PC-3 (cell line): ENCODE measurements at regions not wholly inside any gene's neighbourhood (a gene's known extent, or its start where the extent isn't known, plus 50 kb on each side); places are given as distances from the start of the nearest gene placed in this dataset.

Experiments
- ATAC-seq: fragments of 200-7000 bp; cut with Tn5 transposase; 2 replicates; pipeline ENCODE4 v1.9.1; 2020; ENCODE audit warnings: mild to moderate bottlenecking, moderate library complexity
- BruUV-seq: library from RNA; stranded (reverse); fragments of 400-500 nt; replicated peaks from 2 replicates; lab custom pipeline; 2021; lab: Mats Ljungman, UMichigan
- CTCF ChIA-PET: fragments of 300-600 bp; sonication (Branson Sonifier 250); formaldehyde crosslinking; loops from one replicate; lab custom pipeline; 2022; ENCODE audit warnings: antibody characterized with exemption; lab: Charles Lee
- POLR2A ChIA-PET: fragments of 300-600 bp; sonication (Branson Sonifier 250); formaldehyde crosslinking; loops from one replicate; lab custom pipeline; 2022; ENCODE audit warnings: antibody characterized with exemption; ENCODE audit not compliant: unreplicated experiment; lab: Charles Lee
- DNase-seq: peaks from one replicate; pipeline ENCODE4 v3.0.0-alpha.2; 2015
- H2AFZ ChIP-seq: fragments of 300-600 bp; sonication (generic); 2 replicates; pipeline ENCODE4 v1.6.0; 2016; ENCODE audit warnings: antibody characterized with exemption, low read length
- H3F3A ChIP-seq: fragments of 300-600 bp; sonication (generic); one replicate; pipeline ENCODE4 v1.6.0; 2017; ENCODE audit warnings: antibody characterized with exemption, low read length, control low read depth, mild to moderate bottlenecking; ENCODE audit not compliant: unreplicated experiment
- H3K27ac ChIP-seq: fragments of 300-600 bp; sonication (generic); 2 replicates; pipeline ENCODE4 v1.5.1; 2016; ENCODE audit warnings: mild to moderate bottlenecking, low read length
- H3K27me3 ChIP-seq: fragments of 300-600 bp; sonication (generic); 2 replicates; pipeline ENCODE4 v1.6.1; 2016; ENCODE audit warnings: low read length, mixed read lengths
- H3K36me3 ChIP-seq: fragments of 300-600 bp; sonication (generic); 2 replicates; pipeline ENCODE4 v1.6.1; 2016; ENCODE audit warnings: low read depth, mixed run types, low read length, mixed read lengths
- H3K4me1 ChIP-seq: fragments of 300-600 bp; sonication (generic); 2 replicates; pipeline ENCODE4 v1.5.1; 2016; ENCODE audit warnings: low read length; ENCODE audit not compliant: insufficient read depth
- H3K4me2 ChIP-seq: fragments of 300-600 bp; sonication (generic); 2 replicates; pipeline ENCODE4 v1.6.0; 2016; ENCODE audit warnings: low read length
- H3K4me3 ChIP-seq: fragments of 300-600 bp; sonication (generic); 2 replicates; pipeline ENCODE4 v1.5.1; 2016; ENCODE audit warnings: mild to moderate bottlenecking, low read length, mixed read lengths
- H3K79me2 ChIP-seq: fragments of 300-600 bp; sonication (generic); 2 replicates; pipeline ENCODE4 v1.6.1; 2017; ENCODE audit warnings: low read length, mixed read lengths
- H3K9ac ChIP-seq: fragments of 300-600 bp; sonication (generic); 2 replicates; pipeline ENCODE4 v1.6.0; 2016; ENCODE audit warnings: mild to moderate bottlenecking, low read length
- H3K9me2 ChIP-seq: fragments of 300-600 bp; sonication (generic); replicated peaks from 2 replicates; pipeline ENCODE4 v1.6.1; 2016; ENCODE audit warnings: mixed run types, low read length, mixed read lengths
- H3K9me3 ChIP-seq: fragments of 300-600 bp; sonication (generic); 2 replicates; pipeline ENCODE4 v1.6.1; 2016; ENCODE audit warnings: low read length, mixed read lengths
- H4K20me1 ChIP-seq: fragments of 300-600 bp; sonication (generic); 2 replicates; pipeline ENCODE4 v1.6.1; 2016; ENCODE audit warnings: low read length, mixed read lengths
- EZH2 ChIP-seq: fragments of 300-600 bp; sonication (generic); IDR thresholded peaks from one replicate; pipeline ENCODE4 v1.6.1; 2017; ENCODE audit warnings: antibody characterized with exemption, mild to moderate bottlenecking, low read length; ENCODE audit not compliant: unreplicated experiment
- EZH2phosphoT487 ChIP-seq: fragments of 300-600 bp; sonication (generic); IDR thresholded peaks from 2 replicates; pipeline ENCODE4 v1.6.1; 2018; ENCODE audit warnings: mild to moderate bottlenecking, antibody characterized with exemption, low read length, borderline replicate concordance
- intact Hi-C: fragments of 100-400 bp; cut with micrococcal nuclease; formaldehyde crosslinking; loops from 2 replicates; pipeline ENCODE4 v1.9.0; 2023
- TF ChIP-seq, protein P1 (sequence below): fragments of 300-600 bp; sonication (generic); conservative IDR thresholded peaks from 2 replicates; pipeline ENCODE4 v1.5.1; 2017; ENCODE audit warnings: antibody characterized with exemption, low read depth, mild to moderate bottlenecking, low read length

DNA sequence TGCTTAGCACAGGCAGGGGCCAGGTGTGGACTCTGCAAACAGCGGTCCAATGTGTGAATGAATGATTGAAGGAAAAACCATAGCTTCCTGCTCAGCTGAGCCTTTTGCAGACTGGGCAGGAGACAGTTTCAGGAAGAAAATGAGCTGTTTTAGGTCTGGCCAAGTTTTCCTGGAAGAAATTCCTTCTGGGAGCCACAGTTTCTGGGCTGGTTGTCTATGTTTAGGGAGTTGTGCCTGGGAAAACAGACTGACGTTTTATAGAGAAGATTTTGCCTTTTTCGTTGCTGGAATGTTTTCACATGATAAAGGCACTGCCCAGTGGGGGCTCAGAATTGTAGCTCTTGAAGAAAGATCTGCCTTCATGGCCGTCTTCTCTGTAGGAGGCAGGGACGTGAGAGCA is 255.1 kb downstream of the CCSER2 start:
- no peak overlapping the region for H3K4me2 ChIP-seq
- DNase-seq (no peak), ATAC-seq (no peak)
- no peaks in the 10 kb centered on the region for H3K9me2 ChIP-seq
- ChIA-PET CTCF (no interaction called here), POLR2A (no interaction called here)
- BruUV-seq, result no TSS peak
- H4K20me1 ChIP-seq, result no peaks in the 10 kb centered on the region
- H3K36me3 ChIP-seq, result no peaks in the 10 kb centered on the region
- H3K4me3 ChIP-seq, result no peak overlapping the region
- H2AFZ ChIP-seq, result no peak overlapping the region
- intact Hi-C loops, result no loop called here
- H3K4me1 ChIP-seq, result no peaks in the 10 kb centered on the region
- H3K27ac ChIP-seq, result no peak overlapping the region
- H3K9ac ChIP-seq, result no peak overlapping the region
- H3K9me3 ChIP-seq, result no peaks in the 10 kb centered on the region
- H3K27me3 ChIP-seq, result peaks cover 10% of the 10 kb centered on the region; the same call in 1 of the 2 replicates
- no peaks in the 10 kb centered on the region for H3K79me2 ChIP-seq
- TF ChIP-seq EZH2, result no peak
- TF ChIP-seq, protein P1, sequence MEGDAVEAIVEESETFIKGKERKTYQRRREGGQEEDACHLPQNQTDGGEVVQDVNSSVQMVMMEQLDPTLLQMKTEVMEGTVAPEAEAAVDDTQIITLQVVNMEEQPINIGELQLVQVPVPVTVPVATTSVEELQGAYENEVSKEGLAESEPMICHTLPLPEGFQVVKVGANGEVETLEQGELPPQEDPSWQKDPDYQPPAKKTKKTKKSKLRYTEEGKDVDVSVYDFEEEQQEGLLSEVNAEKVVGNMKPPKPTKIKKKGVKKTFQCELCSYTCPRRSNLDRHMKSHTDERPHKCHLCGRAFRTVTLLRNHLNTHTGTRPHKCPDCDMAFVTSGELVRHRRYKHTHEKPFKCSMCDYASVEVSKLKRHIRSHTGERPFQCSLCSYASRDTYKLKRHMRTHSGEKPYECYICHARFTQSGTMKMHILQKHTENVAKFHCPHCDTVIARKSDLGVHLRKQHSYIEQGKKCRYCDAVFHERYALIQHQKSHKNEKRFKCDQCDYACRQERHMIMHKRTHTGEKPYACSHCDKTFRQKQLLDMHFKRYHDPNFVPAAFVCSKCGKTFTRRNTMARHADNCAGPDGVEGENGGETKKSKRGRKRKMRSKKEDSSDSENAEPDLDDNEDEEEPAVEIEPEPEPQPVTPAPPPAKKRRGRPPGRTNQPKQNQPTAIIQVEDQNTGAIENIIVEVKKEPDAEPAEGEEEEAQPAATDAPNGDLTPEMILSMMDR, result no peak
- no peak for TF ChIP-seq EZH2phosphoT487
- no peaks in the 10 kb centered on the region for H3F3A ChIP-seq

DNA sequence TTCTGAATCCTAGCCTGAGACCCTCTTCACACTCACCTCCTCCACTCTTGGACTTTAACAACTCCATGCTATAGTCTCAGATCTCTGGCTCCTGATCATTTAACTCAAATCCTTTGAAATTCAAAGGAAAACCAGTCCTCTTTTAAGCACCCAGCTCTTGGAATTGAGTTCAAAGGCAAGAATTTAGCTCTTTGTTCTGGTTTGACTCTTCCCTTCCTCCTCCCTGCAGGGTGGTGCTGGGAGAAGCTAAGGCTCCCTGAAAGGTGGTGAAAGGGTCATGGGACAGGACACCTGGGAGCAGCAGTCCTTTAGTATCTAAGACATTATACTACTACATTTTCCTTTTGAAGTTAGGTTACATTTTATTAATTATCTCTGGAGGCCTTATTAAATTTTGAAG is 259.4 kb downstream of the CCSER2 start:
- Histone ChIP-seq H3K9me3 (no peaks in the 10 kb centered on the region), H3K4me1 (no peaks in the 10 kb centered on the region), H3K4me2 (no peak overlapping the region), H3K27me3 (0 out of 2 replicates have a peak, but pooled peaks cover 5% of the 10 kb centered on the region), H3K27ac (no peak overlapping the region), H3K9ac (no peak overlapping the region), H3K79me2 (no peaks in the 10 kb centered on the region), H4K20me1 (no peaks in the 10 kb centered on the region), H3K9me2 (no peaks in the 10 kb centered on the region), H3F3A (no peaks in the 10 kb centered on the region), H3K36me3 (no peaks in the 10 kb centered on the region), H3K4me3 (no peak overlapping the region), H2AFZ (no peak overlapping the region)
- ChIA-PET POLR2A (no interaction called here), CTCF (no interaction called here)
- DNase-seq, result no peak
- TF ChIP-seq EZH2phosphoT487 (no peak), EZH2 (no peak)
- TF ChIP-seq, protein P1, result no peak
- intact Hi-C loops, result no loop called here
- no TSS peak for BruUV-seq
- ATAC-seq, result no peak

DNA sequence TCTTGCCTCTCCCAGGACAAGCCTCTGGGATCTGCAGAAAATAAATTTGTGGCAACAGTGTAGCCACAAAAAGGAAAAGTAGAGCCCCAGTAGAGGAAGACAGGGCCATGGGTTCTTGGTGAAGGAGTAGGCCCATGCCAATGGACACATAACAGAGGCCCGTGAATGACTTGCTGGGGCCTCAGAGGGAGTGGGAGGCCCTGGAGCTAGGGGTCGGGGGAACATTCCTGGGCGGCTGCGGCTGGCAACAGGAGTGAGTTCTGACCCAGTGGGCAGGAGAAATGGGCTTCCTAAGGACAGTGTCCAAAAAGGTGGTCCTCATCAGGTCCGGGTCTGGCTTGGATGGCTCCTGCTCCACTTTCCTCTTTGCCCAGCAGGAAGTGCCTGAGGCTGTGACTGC is 260.0 kb downstream of the CCSER2 start:
- Histone ChIP-seq H3K79me2 (no peaks in the 10 kb centered on the region), H3K9me2 (no peaks in the 10 kb centered on the region), H3K4me3 (no peak overlapping the region), H4K20me1 (no peaks in the 10 kb centered on the region), H2AFZ (no peak overlapping the region), H3K4me2 (no peak overlapping the region), H3K4me1 (no peaks in the 10 kb centered on the region), H3K27ac (no peak overlapping the region), H3K36me3 (no peaks in the 10 kb centered on the region), H3K9me3 (no peaks in the 10 kb centered on the region), H3F3A (no peaks in the 10 kb centered on the region), H3K27me3 (peaks cover 10% of the 10 kb centered on the region; the same call in 1 of the 2 replicates), H3K9ac (no peak overlapping the region)
- DNase-seq (no peak), ATAC-seq (no peak)
- no TSS peak for BruUV-seq
- TF ChIP-seq, protein P1, result no peak
- TF ChIP-seq EZH2 (no peak), EZH2phosphoT487 (no peak)
- ChIA-PET POLR2A (no interaction called here), CTCF (no interaction called here)
- intact Hi-C loops, result no loop called here
